Upper lobe of right lung (tissue), 1 donor: ENCODE measurements at regions not wholly inside any gene's neighbourhood (a gene's known extent, or its start where the extent isn't known, plus 50 kb on each side); places are given as distances from the start of the nearest gene placed in this dataset.

Source experiments
- ATAC-seq: fragments of 200-7000 bp; cut with Tn5 transposase; one replicate; pipeline ENCODE4 v1.9.1; 2020; ENCODE audit warnings: mild to moderate bottlenecking, moderate library complexity
- DNase-seq: peaks from one replicate; pipeline ENCODE4 v3.0.0-alpha.2; 2020
- H3K27ac ChIP-seq: fragments of 200-600 bp; one replicate; pipeline ENCODE4 v1.8.0; 2022
- H3K27me3 ChIP-seq: fragments of 200-600 bp; one replicate; pipeline ENCODE4 v1.8.0; 2022; ENCODE audit warnings: mild to moderate bottlenecking
- H3K36me3 ChIP-seq: fragments of 200-600 bp; one replicate; pipeline ENCODE4 v1.8.0; 2022
- H3K4me1 ChIP-seq: fragments of 200-600 bp; one replicate; pipeline ENCODE4 v1.8.0; 2022
- H3K4me3 ChIP-seq: fragments of 200-600 bp; one replicate; pipeline ENCODE4 v1.8.0; 2022; ENCODE audit warnings: mild to moderate bottlenecking
- H3K9me3 ChIP-seq: fragments of 200-600 bp; one replicate; pipeline ENCODE4 v1.8.0; 2022
- intact Hi-C: fragments of 100-400 bp; cut with DNase I; formaldehyde crosslinking; loops from one replicate; pipeline ENCODE4 v1.11.0; 2022
- TF ChIP-seq, protein P1 (sequence below): fragments of 200-600 bp; IDR thresholded peaks from one replicate; pipeline ENCODE4 v1.8.0; 2022; ENCODE audit warnings: antibody characterized with exemption
- donor health status: DM: no; HTN: yes; CAD: no; lungs with severe emphysema.

DNA sequence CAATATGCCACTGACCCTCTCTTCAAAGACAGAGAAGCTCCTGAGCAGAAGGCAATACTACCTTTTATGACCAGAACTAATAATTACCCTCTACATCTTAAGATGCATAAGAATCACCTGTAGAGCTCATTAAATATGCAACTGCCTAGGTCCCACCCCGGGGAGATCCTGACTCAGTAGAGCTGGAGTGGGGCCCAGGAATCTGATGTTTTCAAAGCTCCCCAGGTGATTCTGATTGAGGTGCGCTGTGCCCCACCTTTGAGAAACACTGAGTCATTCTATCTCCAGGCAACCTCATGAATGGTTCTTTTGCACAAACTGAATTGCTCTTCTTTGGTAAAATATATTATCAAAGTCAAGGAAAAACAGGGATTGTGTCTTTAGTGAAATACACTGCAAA is 149.3 kb upstream of the BMP4 start:
- no peak overlapping the region for H3K4me3 ChIP-seq
- no peaks in the 10 kb centered on the region for H3K4me1 ChIP-seq
- DNase-seq (no peak), ATAC-seq (peak; percentile 44)
- intact Hi-C loops: no loop called here
- no peaks in the 10 kb centered on the region for H3K9me3 ChIP-seq
- TF ChIP-seq, protein P1, sequence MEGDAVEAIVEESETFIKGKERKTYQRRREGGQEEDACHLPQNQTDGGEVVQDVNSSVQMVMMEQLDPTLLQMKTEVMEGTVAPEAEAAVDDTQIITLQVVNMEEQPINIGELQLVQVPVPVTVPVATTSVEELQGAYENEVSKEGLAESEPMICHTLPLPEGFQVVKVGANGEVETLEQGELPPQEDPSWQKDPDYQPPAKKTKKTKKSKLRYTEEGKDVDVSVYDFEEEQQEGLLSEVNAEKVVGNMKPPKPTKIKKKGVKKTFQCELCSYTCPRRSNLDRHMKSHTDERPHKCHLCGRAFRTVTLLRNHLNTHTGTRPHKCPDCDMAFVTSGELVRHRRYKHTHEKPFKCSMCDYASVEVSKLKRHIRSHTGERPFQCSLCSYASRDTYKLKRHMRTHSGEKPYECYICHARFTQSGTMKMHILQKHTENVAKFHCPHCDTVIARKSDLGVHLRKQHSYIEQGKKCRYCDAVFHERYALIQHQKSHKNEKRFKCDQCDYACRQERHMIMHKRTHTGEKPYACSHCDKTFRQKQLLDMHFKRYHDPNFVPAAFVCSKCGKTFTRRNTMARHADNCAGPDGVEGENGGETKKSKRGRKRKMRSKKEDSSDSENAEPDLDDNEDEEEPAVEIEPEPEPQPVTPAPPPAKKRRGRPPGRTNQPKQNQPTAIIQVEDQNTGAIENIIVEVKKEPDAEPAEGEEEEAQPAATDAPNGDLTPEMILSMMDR: no peak
- H3K27ac ChIP-seq: no peak overlapping the region
- H3K27me3 ChIP-seq: no peaks in the 10 kb centered on the region
- no peaks in the 10 kb centered on the region for H3K36me3 ChIP-seq

DNA sequence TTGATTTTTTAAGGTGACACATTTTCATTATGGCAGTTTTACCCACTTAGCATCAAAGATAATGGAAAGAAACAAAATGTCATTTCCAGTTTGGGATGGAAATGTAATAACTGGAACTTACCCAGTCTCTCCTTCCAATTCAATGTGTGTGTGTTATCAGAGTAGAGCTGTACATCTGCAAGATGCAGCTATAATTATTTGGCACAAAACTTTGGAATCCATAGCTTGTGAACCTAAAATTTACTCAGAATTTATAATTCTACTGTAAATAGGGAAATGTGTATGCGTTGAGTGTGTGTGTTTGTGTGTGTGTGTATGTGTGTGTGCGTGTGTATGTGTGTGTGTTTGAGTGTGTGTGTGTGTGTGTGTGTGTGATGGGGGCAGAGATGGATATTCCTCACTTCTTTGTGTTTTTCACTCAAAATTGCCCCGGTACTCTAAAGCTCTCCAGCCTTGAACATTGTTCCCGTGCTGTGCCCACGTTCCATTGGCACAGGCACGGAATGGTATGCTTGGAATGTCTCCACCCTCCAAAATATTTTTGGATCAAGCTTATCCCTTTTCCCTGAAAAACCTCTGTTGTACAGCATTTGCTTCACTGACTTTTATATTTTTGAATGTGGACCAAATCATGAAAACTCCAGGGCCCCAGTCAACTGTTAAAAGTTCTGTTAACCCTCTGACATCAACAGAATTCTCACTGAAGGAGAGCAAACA is 150.2 kb upstream of the BMP4 start:
- Histone ChIP-seq H3K27me3 (no peaks in the 10 kb centered on the region), H3K4me3 (no peak overlapping the region), H3K4me1 (no peaks in the 10 kb centered on the region), H3K27ac (peak overlapping the region; percentile 39), H3K36me3 (no peaks in the 10 kb centered on the region), H3K9me3 (no peaks in the 10 kb centered on the region)
- TF ChIP-seq, protein P1: no peak
- ATAC-seq: peak; percentile 80
- intact Hi-C loops: no loop called here
- DNase-seq: no peak

DNA sequence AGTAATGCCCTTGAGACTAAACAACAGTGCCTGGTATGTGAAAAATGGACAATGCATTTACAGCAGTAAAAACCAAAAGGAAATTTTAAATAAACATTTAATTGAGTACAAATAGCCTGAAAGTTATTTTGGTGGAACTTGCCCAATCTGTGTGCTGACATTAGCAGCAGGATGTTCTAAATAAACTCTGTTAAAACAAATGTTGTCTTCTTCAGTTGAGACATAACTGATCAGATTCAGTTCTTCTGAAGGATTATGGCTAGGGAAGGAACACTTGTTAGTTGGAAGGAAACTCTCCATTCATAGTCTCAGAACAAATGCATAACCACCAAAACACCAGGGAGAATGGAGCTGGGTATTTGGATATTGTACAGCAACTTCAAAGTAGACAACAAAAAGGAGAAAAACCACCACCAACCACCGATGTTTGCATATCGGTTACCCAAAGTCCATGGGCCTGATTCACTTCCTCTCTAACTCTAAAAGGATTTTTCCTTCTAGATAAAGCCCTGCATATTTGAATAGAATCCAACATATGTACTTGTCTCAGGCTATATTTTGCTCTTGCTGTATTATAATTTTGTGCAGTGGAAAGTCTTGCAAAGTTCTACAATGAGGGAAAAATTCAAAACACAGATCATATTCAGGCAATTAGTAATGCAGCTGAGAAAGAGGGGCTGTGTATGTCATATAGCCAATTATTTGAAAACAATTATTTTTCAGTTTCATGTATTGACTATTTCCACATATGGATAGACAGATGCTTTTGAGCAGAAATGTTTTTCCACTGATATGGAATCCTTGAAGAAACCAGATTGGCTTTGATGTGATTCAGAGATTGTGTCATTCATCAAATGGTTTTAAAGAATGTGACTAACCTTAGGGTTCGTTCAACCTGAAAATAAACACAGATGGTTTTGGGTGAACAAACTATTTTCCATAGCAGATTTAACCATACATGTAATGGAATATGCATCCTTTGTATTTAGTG is 152.2 kb upstream of the BMP4 start:
- no peaks in the 10 kb centered on the region for H3K9me3 ChIP-seq
- DNase-seq: no peak
- ATAC-seq: no peak
- H3K4me3 ChIP-seq: no peak overlapping the region
- H3K27ac ChIP-seq: no peak overlapping the region
- H3K36me3 ChIP-seq: no peaks in the 10 kb centered on the region
- no peaks in the 10 kb centered on the region for H3K27me3 ChIP-seq
- TF ChIP-seq, protein P1: no peak
- intact Hi-C loops: no loop called here
- no peaks in the 10 kb centered on the region for H3K4me1 ChIP-seq

DNA sequence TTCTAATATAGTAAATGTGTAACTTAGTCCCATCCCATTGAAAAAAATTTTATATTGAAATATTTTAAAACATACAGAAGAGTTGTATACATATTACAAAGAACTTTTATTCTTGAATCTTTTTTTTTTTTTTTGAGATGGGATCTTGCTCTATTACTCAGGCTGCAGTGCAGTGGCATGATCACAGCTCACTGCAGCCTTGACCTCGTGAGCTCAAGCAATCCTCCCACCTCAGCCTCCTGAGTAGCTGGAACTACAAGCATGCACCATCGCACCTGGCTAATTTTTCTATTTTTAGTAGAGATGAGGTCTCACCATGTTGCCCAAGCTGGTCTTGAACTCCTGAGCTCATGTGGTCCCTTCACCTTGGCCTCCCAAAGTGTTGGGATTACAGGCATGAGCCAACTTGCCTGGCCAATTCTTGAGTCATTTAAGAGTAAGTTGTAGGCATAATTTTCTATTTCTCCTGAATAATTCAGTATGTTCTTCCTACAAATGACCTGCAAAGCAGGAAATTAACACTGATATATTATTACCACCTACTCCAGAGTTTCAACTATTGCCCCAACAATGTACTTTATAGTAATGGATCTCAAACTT is 153.0 kb upstream of the BMP4 start:
- no peak for ATAC-seq
- no peak for DNase-seq
- Histone ChIP-seq H3K27ac (no peak overlapping the region), H3K27me3 (no peaks in the 10 kb centered on the region), H3K36me3 (no peaks in the 10 kb centered on the region), H3K4me1 (no peaks in the 10 kb centered on the region), H3K4me3 (no peak overlapping the region), H3K9me3 (no peaks in the 10 kb centered on the region)
- intact Hi-C loops: no loop called here
- TF ChIP-seq, protein P1: no peak

DNA sequence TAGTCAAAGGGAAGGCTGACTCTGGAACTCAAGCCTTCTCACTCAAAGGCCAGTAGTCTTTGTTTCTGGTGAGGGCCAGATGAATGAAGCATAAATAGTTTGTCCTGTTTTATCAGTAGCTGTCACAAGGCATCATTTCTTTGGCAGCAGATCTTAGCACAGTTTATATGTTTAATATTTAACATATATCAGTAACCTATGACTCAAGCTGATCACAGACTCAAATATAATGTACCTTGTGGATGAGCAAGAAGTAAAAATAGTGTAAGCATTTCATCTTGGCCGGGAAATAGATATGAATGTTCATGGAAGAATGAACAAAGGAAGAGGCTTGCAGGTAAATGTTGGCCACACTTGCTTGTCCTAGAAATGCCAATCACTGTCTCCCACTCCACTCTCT is 158.3 kb upstream of the BMP4 start:
- Histone ChIP-seq H3K4me3 (no peak overlapping the region), H3K36me3 (no peaks in the 10 kb centered on the region), H3K27me3 (no peaks in the 10 kb centered on the region), H3K4me1 (no peaks in the 10 kb centered on the region), H3K27ac (no peak overlapping the region), H3K9me3 (no peaks in the 10 kb centered on the region)
- no peak for DNase-seq
- ATAC-seq: no peak
- TF ChIP-seq, protein P1: no peak
- intact Hi-C loops: no loop called here
